ENCODE measurements at regions not wholly inside any gene's neighbourhood (a gene's known extent, or its start where the extent isn't known, plus 50 kb on each side); places are given as distances from the start of the nearest gene placed in this dataset.
"Not testable (repeated sequence)": the region's sequence is repeated elsewhere in the genome, so short reads cannot be mapped to it uniquely, and the experiment has no call there.

- peak; percentile 93 for DNase-seq
These were observed 105.6 kb upstream of the PLXNA2 start for GRCh38 chr1:208349694-208350330.

- DNase-seq, result no peak
These were observed 106.6 kb upstream of the PLXNA2 start for GRCh38 chr1:208350815-208351214.

- DNase-seq, result no peak
These were observed 107.7 kb upstream of the PLXNA2 start for GRCh38 chr1:208351838-208352237.

GRCh38 chr1:208353797-208354196 is 109.6 kb upstream of the PLXNA2 start:
- not testable (repeated sequence) for DNase-seq

GRCh38 chr1:208357644-208358507 is 113.7 kb upstream of the PLXNA2 start:
- DNase-seq, result no peak

- no peak for DNase-seq
These were observed 114.5 kb upstream of the PLXNA2 start for GRCh38 chr1:208358651-208359050.

GRCh38 chr1:208362011-208362410 is 117.8 kb upstream of the PLXNA2 start:
- no peak for DNase-seq

GRCh38 chr1:208366559-208366958 is 122.4 kb upstream of the PLXNA2 start:
- DNase-seq, result no peak

- no peak for DNase-seq
These were observed 124.9 kb upstream of the PLXNA2 start for GRCh38 chr1:208369045-208369444.

GRCh38 chr1:208369658-208370057 is 125.5 kb upstream of the PLXNA2 start:
- no peak for DNase-seq

- peak; percentile 66 for DNase-seq
These were observed 130.3 kb upstream of the PLXNA2 start for GRCh38 chr1:208374391-208374941.

- no peak for DNase-seq
These were observed 137.3 kb upstream of the PLXNA2 start for GRCh38 chr1:208381481-208381880.

GRCh38 chr1:208387908-208388811 is 144.0 kb upstream of the PLXNA2 start:
- peak; percentile 62 for DNase-seq

- no peak for DNase-seq
These were observed 149.2 kb upstream of the PLXNA2 start for GRCh38 chr1:208393416-208393815.

GRCh38 chr1:208393826-208394225 is 149.6 kb upstream of the PLXNA2 start:
- DNase-seq, result no peak

- DNase-seq, result no peak
These were observed 153.1 kb upstream of the PLXNA2 start for GRCh38 chr1:208397286-208397685.

- DNase-seq, result no peak
These were observed 160.8 kb upstream of the PLXNA2 start for GRCh38 chr1:208405014-208405413.

- DNase-seq, result no peak
These were observed 165.0 kb upstream of the PLXNA2 start for GRCh38 chr1:208409176-208409575.

GRCh38 chr1:208410409-208410808 is 166.2 kb upstream of the PLXNA2 start:
- peak; percentile 69 for DNase-seq

- no peak for DNase-seq
These were observed 168.8 kb upstream of the PLXNA2 start for GRCh38 chr1:208413006-208413405.

- no peak for DNase-seq
These were observed 174.5 kb upstream of the PLXNA2 start for GRCh38 chr1:208418667-208419066.

- DNase-seq, result no peak
These were observed 175.7 kb upstream of the PLXNA2 start for GRCh38 chr1:208419746-208420420.

All from islet precursor cell (in vitro differentiated cells).